ENCODE measurements at regions not wholly inside any gene's neighbourhood (a gene's known extent, or its start where the extent isn't known, plus 50 kb on each side); places are given as distances from the start of the nearest gene placed in this dataset.

DNA sequence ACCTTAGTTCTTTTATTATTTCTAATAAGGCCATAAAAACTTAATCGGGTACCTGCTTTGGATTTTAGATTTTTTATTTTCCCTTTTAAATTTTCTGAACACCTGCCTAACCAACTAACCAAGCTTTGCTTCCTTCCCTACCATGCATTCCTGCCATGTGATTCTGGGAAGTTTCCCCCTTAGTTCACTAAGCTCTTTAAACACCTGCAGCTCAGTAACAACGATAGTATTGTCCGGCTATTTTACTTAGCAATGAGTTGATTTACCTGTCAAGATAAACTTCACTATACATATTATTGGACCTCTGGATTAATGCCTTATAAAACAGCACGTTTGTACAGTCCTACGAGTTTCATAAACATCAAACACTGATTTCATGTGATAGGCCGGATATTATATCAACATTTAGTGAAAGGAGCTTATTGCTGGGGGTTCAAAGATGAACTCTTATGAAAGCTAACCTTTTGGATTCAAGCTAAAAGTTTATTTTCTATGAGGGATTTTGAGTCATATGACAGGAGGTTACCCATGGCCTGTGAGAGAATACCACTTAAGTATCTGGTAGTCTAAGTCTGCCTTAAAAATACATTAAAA, 81.0 kb upstream of the STARD13 start:
- H3K27ac ChIP-seq (ENCODE audit: insufficient read depth, low read length) = no peak overlapping the region
- no peaks in the 10 kb centered on the region for H3K9me1 ChIP-seq (ENCODE audit: insufficient read depth, low read length)
- H3K18ac ChIP-seq (ENCODE audit: low read depth, low read length) = no peak overlapping the region
- TF ChIP-seq, protein P1, sequence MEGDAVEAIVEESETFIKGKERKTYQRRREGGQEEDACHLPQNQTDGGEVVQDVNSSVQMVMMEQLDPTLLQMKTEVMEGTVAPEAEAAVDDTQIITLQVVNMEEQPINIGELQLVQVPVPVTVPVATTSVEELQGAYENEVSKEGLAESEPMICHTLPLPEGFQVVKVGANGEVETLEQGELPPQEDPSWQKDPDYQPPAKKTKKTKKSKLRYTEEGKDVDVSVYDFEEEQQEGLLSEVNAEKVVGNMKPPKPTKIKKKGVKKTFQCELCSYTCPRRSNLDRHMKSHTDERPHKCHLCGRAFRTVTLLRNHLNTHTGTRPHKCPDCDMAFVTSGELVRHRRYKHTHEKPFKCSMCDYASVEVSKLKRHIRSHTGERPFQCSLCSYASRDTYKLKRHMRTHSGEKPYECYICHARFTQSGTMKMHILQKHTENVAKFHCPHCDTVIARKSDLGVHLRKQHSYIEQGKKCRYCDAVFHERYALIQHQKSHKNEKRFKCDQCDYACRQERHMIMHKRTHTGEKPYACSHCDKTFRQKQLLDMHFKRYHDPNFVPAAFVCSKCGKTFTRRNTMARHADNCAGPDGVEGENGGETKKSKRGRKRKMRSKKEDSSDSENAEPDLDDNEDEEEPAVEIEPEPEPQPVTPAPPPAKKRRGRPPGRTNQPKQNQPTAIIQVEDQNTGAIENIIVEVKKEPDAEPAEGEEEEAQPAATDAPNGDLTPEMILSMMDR (conservative IDR thresholded peaks at IDR 0.05; ENCODE audit: low read depth, low read length) = no peak
- TF ChIP-seq CHD1 (IDR thresholded peaks at IDR 0.05; ENCODE audit: low read depth, low read length) (no peak), MXI1 (IDR thresholded peaks at IDR 0.05; ENCODE audit: borderline replicate concordance, low read depth, low read length) (no peak), FOS (IDR thresholded peaks at IDR 0.05; ENCODE audit: low read depth, low read length) (no peak), POLR2A (IDR thresholded peaks at IDR 0.05; ENCODE audit: low read depth, low read length) (no peak), MAZ (IDR thresholded peaks at IDR 0.05; ENCODE audit: borderline replicate concordance, low read depth, low read length) (no peak), RCOR1 (IDR thresholded peaks at IDR 0.05; ENCODE audit: insufficient replicate concordance, low read length) (no peak)
- H4K91ac ChIP-seq (ENCODE audit: insufficient read depth, low read depth, low read length) = no peak overlapping the region
- no peaks in the 10 kb centered on the region for H3K27me3 ChIP-seq (ENCODE audit: control insufficient read depth, insufficient read depth, low read length)
- CTCF ChIA-PET = interaction anchor here (1.8 kb wide), 1 partner anchor 121 kb away, joined by 6 read pairs; no protein-coding TSS in a partner anchor
- H2BK15ac ChIP-seq (ENCODE audit: low read depth, low read length) = no peak overlapping the region
- H3K9me3 ChIP-seq (ENCODE audit: control insufficient read depth, insufficient read depth, low read length) = no peaks in the 10 kb centered on the region
- ATAC-seq (ENCODE audit: low read depth) = no peak
- no peak overlapping the region for H2AK5ac ChIP-seq (ENCODE audit: low read depth, low read length)
- dilution Hi-C loops (cut with HindIII; ENCODE audit: low sequenced_read_pairs, unreplicated experiment) (no loop called here), intact Hi-C loops (cut with micrococcal nuclease) (no loop called here), in situ Hi-C loops (cut with MboI; ENCODE audit: low sequenced_read_pairs) (no loop called here)
- H3K56ac ChIP-seq (ENCODE audit: extremely low read depth, insufficient read depth, low read length) = no peak overlapping the region
- H3K4ac ChIP-seq (ENCODE audit: low read depth, low read length) = no peak overlapping the region
- H2BK5ac ChIP-seq (ENCODE audit: low read depth, low read length, poor library complexity, severe bottlenecking) = no peak overlapping the region
- no peaks in the 10 kb centered on the region for H3K36me3 ChIP-seq (ENCODE audit: control insufficient read depth, insufficient read depth, low read length)
- H4K8ac ChIP-seq (ENCODE audit: low read depth in 2 of 2, low read length in 2 of 2) = no peak overlapping the region
- H4K20me1 ChIP-seq (ENCODE audit: insufficient read depth, low read length) = no peaks in the 10 kb centered on the region
- H2BK20ac ChIP-seq (ENCODE audit: low read depth, low read length) = no peak overlapping the region
- H2BK120ac ChIP-seq (ENCODE audit: low read depth, low read length) = no peak overlapping the region
- H3K4me2 ChIP-seq (ENCODE audit: low read depth, low read length) = no peak overlapping the region
- no peak overlapping the region for H3K23ac ChIP-seq (ENCODE audit: low read depth, low read length)
- DNase-seq = no peak
- H2AFZ ChIP-seq (replicated peaks; ENCODE audit: low read length, poor library complexity) = no peak overlapping the region
- no TSS peak for BruUV-seq (replicated peaks)
- no peaks in the 10 kb centered on the region for H3K79me1 ChIP-seq (ENCODE audit: low read depth in 1 of 2, low read length in 2 of 2)
- H3K4me1 ChIP-seq (ENCODE audit: control insufficient read depth, insufficient read depth, low read length) = no peaks in the 10 kb centered on the region
- 60% methylated on average over 2 of the region's 6 CpGs; no CpG with 5 or more reads in 1 of the 2 experiments for WGBS, 2 experiments (ENCODE audit: extremely low coverage in 2 of 2, insufficient read length in 1 of 2)
- H2AK9ac ChIP-seq (replicated peaks; ENCODE audit: low read depth, low read length, poor library complexity) = no peak overlapping the region
- no peak overlapping the region for H3K9ac ChIP-seq (ENCODE audit: low read depth, low read length)
- POLR2A ChIA-PET (ENCODE audit: unreplicated experiment) = interaction anchor here (0.6 kb wide), 1 partner anchor 104 kb away, joined by 3 read pairs; no protein-coding TSS in a partner anchor
- H3K4me3 ChIP-seq (ENCODE audit: insufficient read depth, low read depth, low read length) = no peak overlapping the region
- H3K14ac ChIP-seq (replicated peaks; ENCODE audit: low read depth, low read length) = no peak overlapping the region
- H4K5ac ChIP-seq (ENCODE audit: low read depth, low read length) = no peak overlapping the region

Data from IMR-90 (cell line).